GM13976 (cell line): ENCODE measurements at regions not wholly inside any gene's neighbourhood (a gene's known extent, or its start where the extent isn't known, plus 50 kb on each side); places are given as distances from the start of the nearest gene placed in this dataset.

Experiments
- DNase-seq: peaks from one replicate; pipeline ENCODE4 v3.0.0; 2012; ENCODE audit warnings: low spot score
- in situ Hi-C: fragments of 300-500 bp; cut with MboI; formaldehyde crosslinking; loops from one replicate; pipeline ENCODE4 v1.12.0; 2022; ENCODE audit warnings: low sequenced_read_pairs, mixed read lengths, inconsistent platforms; ENCODE audit not compliant: unreplicated experiment
- TF ChIP-seq, protein P1 (sequence below): IDR thresholded peaks from 2 replicates; pipeline ENCODE4 v1.5.1; 2012; ENCODE audit warnings: borderline replicate concordance, mild to moderate bottlenecking; ENCODE audit not compliant: insufficient read depth; ENCODE audit errors: extremely low read depth, missing control alignments, control extremely low read depth

DNA sequence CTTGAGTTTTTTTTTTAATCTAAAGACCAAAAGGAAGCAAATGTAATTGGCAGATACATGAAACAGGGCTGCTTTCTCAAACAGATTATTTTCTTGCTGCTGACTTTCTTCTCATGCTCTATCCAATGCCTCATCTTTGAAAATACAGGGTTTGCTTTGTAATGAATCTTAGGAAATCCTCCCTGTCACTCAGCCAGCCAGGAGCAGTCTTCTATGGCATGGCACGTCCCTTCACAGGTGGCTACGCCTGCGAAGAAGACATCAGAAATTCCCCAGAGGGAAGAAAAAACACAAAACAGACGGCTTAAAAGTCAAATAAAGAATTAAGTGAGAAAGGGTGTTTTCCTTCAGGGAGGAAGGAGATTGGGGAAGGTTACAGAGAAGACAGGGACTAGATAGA lies 242.5 kb downstream of the IGSF11 start:
- in situ Hi-C loops: no loop called here
- TF ChIP-seq, protein P1, sequence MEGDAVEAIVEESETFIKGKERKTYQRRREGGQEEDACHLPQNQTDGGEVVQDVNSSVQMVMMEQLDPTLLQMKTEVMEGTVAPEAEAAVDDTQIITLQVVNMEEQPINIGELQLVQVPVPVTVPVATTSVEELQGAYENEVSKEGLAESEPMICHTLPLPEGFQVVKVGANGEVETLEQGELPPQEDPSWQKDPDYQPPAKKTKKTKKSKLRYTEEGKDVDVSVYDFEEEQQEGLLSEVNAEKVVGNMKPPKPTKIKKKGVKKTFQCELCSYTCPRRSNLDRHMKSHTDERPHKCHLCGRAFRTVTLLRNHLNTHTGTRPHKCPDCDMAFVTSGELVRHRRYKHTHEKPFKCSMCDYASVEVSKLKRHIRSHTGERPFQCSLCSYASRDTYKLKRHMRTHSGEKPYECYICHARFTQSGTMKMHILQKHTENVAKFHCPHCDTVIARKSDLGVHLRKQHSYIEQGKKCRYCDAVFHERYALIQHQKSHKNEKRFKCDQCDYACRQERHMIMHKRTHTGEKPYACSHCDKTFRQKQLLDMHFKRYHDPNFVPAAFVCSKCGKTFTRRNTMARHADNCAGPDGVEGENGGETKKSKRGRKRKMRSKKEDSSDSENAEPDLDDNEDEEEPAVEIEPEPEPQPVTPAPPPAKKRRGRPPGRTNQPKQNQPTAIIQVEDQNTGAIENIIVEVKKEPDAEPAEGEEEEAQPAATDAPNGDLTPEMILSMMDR: no peak
- DNase-seq: no peak

DNA sequence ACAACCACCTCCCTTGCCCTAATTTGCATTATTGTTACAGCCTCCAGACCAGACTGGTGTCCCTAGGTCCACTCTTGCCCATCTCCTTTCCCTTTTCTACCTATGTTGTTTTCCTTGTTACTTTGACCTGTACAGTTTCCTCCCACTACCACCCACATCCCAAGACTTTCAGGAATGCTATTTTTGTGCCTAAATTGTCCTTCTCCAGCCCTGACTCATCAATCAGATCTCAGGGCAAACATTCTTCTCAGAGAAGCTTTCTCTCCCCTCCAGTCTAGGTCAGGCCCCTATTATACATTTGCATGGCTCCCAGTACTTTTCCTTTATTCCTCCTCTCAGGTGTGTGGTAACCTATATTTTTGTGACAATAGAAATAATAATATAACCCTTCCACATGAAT lies 241.5 kb downstream of the IGSF11 start:
- TF ChIP-seq, protein P1: no peak
- in situ Hi-C loops: no loop called here
- no peak for DNase-seq

DNA sequence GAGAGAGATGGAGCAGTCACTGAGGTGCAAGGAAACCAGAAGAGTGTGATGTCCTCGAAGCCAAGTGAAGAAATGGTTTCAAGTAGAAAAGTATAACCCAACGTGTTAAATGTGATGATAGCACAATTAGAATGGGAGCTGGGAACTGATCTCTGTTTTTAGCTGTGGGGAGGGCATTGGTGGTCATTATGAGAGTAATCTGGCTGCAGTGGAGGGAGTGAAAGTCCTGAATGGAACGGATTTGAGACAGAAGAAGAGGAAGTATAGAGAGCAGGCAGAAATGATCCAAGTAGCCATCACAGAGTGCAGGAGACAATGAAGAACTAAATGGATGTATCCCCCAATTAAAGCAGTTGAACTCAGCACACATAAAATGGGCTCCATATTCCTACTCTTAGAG lies 235.3 kb downstream of the IGSF11 start:
- in situ Hi-C loops: no loop called here
- TF ChIP-seq, protein P1: no peak
- DNase-seq: no peak

DNA sequence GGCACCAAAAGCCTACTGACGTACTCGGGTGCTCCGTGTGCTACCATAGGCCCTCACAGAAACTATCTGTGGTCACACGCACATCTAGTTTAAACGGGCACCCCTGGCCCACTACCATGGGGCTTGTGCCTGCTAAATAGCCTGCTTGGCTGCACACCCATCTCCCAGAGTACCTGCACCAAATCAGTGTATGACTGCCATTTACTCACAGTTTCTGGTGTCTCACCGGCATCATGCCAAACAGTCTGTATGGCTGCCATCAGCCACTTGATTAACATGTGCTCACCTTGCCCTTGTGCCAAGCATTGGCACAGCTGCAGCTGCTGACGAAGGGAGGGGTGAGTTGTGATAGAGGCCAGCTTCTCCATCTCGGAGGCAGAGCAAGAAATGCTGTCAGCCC lies 232.7 kb downstream of the IGSF11 start:
- DNase-seq: no peak
- in situ Hi-C loops: no loop called here

DNA sequence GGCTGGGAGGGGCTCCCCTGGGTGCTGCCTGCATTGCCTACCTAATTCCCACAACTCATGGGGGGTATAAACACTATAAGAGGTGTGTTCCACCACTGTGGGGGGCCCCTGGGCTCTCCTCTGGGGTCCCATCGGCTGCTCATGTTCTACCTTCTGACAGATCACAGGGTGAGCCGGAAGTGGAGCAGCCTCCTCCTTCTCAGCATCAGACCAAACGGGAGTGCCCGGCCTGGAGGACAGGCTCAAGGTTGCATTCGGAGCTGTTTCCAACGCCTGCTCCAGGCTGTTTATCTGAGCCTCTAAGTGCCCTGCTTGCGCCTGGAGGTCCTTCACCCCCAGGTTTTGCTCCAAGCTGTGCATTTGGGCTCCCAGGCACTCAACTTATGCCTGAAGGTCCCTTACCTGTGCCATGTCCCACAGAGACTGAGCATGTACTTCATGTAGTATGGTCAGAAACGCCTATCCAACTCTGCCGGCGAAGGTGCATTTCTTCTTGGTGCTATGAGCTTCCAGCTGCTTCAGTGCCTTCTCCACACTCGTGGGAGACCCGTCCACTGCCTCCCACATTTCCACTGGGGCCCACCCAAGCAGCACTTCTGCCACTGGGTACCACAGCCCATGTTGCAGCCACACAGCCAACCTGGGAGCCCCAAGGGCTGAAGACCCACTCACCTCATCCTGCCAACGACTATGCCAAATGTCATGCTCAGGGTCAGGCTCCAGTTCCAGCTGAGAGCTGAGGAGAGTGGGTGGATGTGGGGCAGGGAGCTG lies 232.1 kb downstream of the IGSF11 start:
- in situ Hi-C loops: no loop called here
- DNase-seq: no peak
- TF ChIP-seq, protein P1: no peak

More for the DNA sequence above, 232.7 kb downstream of the IGSF11 start:
- TF ChIP-seq, protein P1: no peak

DNA sequence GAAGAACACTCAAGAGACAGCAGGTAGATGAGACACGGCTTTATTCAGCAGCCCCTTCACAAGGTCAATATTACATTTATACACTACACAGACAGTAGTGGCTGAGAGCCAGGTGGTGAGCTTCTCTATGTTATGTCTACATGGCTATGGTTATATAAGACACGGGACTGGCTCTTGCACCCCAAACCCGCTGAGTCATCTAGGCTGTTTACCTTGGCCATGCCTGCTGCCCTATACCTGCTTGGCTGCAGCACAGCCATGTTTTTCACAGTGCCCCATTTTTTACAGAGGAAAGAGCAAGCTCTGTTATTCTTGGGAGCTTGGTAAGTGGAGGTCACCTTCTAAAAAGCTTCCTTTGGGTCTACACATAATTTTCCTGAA lies 231.6 kb downstream of the IGSF11 start:
- in situ Hi-C loops: no loop called here
- TF ChIP-seq, protein P1: no peak
- no peak for DNase-seq
